GM23338 (cell line): ENCODE measurements at regions not wholly inside any gene's neighbourhood (a gene's known extent, or its start where the extent isn't known, plus 50 kb on each side); places are given as distances from the start of the nearest gene placed in this dataset.

Source experiments
- ATAC-seq: fragments of 200-7000 bp; cut with Tn5 transposase; 3 replicates; pipeline ENCODE4 v1.9.1; 2020
- DNase-seq: peaks from one replicate; pipeline ENCODE4 v3.0.0-alpha.2; 2015; ENCODE audit warnings: low spot score
- H2AFZ ChIP-seq: fragments of 200-600 bp; sonication (generic); 2 replicates; pipeline ENCODE4 v1.8.0; 2016; ENCODE audit warnings: antibody characterized with exemption, mild to moderate bottlenecking, moderate library complexity
- H3F3A ChIP-seq: fragments of 200-600 bp; sonication (generic); replicated peaks from 2 replicates; pipeline ENCODE4 v1.8.0; 2017; ENCODE audit warnings: antibody characterized with exemption, mixed run types, low read depth
- H3K27ac ChIP-seq: fragments of 200-600 bp; sonication (generic); 2 replicates; pipeline ENCODE4 v1.6.1; 2016; ENCODE audit warnings: low read depth
- H3K27me3 ChIP-seq: fragments of 200-600 bp; sonication (generic); 2 replicates; pipeline ENCODE4 v1.8.0; 2016; ENCODE audit warnings: mild to moderate bottlenecking, mixed run types, moderate library complexity; ENCODE audit not compliant: insufficient read depth
- H3K36me3 ChIP-seq: fragments of 200-600 bp; sonication (generic); 2 replicates; pipeline ENCODE4 v1.8.0; 2016; ENCODE audit warnings: mild to moderate bottlenecking; ENCODE audit not compliant: insufficient read depth
- H3K4me1 ChIP-seq: fragments of 200-600 bp; sonication (generic); 2 replicates; pipeline ENCODE4 v1.8.0; 2016; ENCODE audit warnings: mild to moderate bottlenecking, moderate library complexity; ENCODE audit not compliant: insufficient read depth
- H3K4me2 ChIP-seq: fragments of 200-600 bp; sonication (generic); 2 replicates; pipeline ENCODE4 v1.7.1; 2017; ENCODE audit warnings: mixed run types
- H3K4me3 ChIP-seq: fragments of 200-600 bp; sonication (generic); 2 replicates; pipeline ENCODE4 v1.6.1; 2016; ENCODE audit warnings: mixed run types
- H3K79me2 ChIP-seq: fragments of 200-600 bp; sonication (generic); replicated peaks from 2 replicates; pipeline ENCODE4 v1.8.0; 2017; ENCODE audit warnings: mild to moderate bottlenecking; ENCODE audit not compliant: insufficient read depth
- H3K9me2 ChIP-seq: fragments of 200-600 bp; sonication (generic); 2 replicates; pipeline ENCODE4 v1.8.0; 2017; ENCODE audit not compliant: insufficient read depth
- H4K20me1 ChIP-seq: fragments of 200-600 bp; sonication (generic); replicated peaks from 2 replicates; pipeline ENCODE4 v1.8.0; 2017; ENCODE audit warnings: mild to moderate bottlenecking; ENCODE audit not compliant: insufficient read depth
- H3K27ac Mint-ChIP-seq: 2 replicates; pipeline ENCODE4 v1.8.0; 2020; ENCODE audit warnings: inconsistent platforms, mild to moderate bottlenecking, moderate library complexity, mixed read lengths
- H3K27me3 Mint-ChIP-seq: 3 replicates; pipeline ENCODE4 v1.8.0; 2022; ENCODE audit warnings: low read depth, mild to moderate bottlenecking, moderate library complexity, mixed read lengths, inconsistent platforms; ENCODE audit not compliant: insufficient read depth, poor library complexity
- H3K36me3 Mint-ChIP-seq: 3 replicates; pipeline ENCODE4 v1.8.0; 2021; ENCODE audit warnings: low read depth, mild to moderate bottlenecking, inconsistent platforms, moderate library complexity, mixed read lengths
- H3K4me1 Mint-ChIP-seq: 3 replicates; pipeline ENCODE4 v1.8.0; 2020; ENCODE audit warnings: mild to moderate bottlenecking, inconsistent platforms, mixed read lengths
- H3K4me3 Mint-ChIP-seq: 3 replicates; pipeline ENCODE4 v1.8.0; 2021; ENCODE audit warnings: moderate library complexity, mild to moderate bottlenecking, inconsistent platforms, mixed read lengths
- H3K9me3 Mint-ChIP-seq: 3 replicates; pipeline ENCODE4 v1.8.0; 2020; ENCODE audit warnings: moderate library complexity, mild to moderate bottlenecking, inconsistent platforms, mixed read lengths
- CREB1 ChIP-seq: fragments of 250-450 bp; sonication (Bioruptor Pico); IDR thresholded peaks from 2 replicates; pipeline ENCODE4 v1.5.0; 2020; ENCODE audit warnings: low read depth, mild to moderate bottlenecking, moderate library complexity
- CTCF ChIP-seq, 2 experiments: fragments of 200-600 bp in 1 of 2; sonication (generic) in 1 of 2; conservative IDR thresholded peaks; 2 replicates each; pipeline versions ENCODE4 v1.5.1 to v1.6.1; 2016 to 2017; ENCODE audit warnings: antibody characterized with exemption in 2 of 2, low read depth in 2 of 2, mild to moderate bottlenecking in 2 of 2, moderate library complexity in 1 of 2
- ZNF114 ChIP-seq: fragments of 250-450 bp; sonication (Bioruptor Pico); IDR thresholded peaks from 2 replicates; pipeline ENCODE4 v1.5.0; 2020; ENCODE audit warnings: mild to moderate bottlenecking, moderate library complexity
- ZNF462 ChIP-seq: fragments of 250-450 bp; sonication (Bioruptor Pico); IDR thresholded peaks from 2 replicates; pipeline ENCODE4 v1.5.0; 2020; ENCODE audit warnings: mild to moderate bottlenecking, moderate library complexity

DNA sequence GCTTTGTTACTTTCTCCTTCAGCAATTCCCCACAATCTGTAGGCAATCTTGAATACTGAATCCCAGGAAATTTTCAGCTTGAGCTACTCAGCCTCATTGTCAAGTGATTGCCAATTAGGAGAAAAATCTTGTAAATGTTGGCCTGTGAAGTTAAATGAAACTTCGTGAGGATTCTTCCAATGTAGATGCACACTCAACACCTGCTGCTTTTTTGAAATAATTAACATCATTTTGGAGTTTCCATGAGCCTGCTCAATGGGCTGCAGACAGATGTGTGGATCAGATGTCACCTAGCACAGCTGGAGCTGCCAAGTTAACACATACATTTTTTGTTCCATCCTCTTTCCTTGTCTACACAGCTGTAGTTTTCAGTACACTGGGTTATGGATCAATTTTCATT lies 645.6 kb upstream of the LUZP2 start:
- peaks cover 4% of the 10 kb centered on the region for H3K27me3 Mint-ChIP-seq
- Histone ChIP-seq H4K20me1 (no peaks in the 10 kb centered on the region), H3K4me2 (no peak overlapping the region), H3K4me1 (no peaks in the 10 kb centered on the region), H3K4me3 (no peak overlapping the region), H3K27me3 (no peaks in the 10 kb centered on the region), H3F3A (no peaks in the 10 kb centered on the region), H3K79me2 (no peaks in the 10 kb centered on the region), H3K36me3 (no peaks in the 10 kb centered on the region), H2AFZ (no peak overlapping the region), H3K9me2 (no peaks in the 10 kb centered on the region), H3K27ac (no peak overlapping the region)
- no peak overlapping the region for H3K27ac Mint-ChIP-seq
- H3K9me3 Mint-ChIP-seq = no peaks in the 10 kb centered on the region; the same call in 2 of the 3 replicates
- H3K36me3 Mint-ChIP-seq = no peaks in the 10 kb centered on the region
- TF ChIP-seq ZNF462 (CRISPR knock-in tag) (no peak), ZNF114 (CRISPR knock-in tag) (no peak), CTCF (conservative IDR thresholded peaks at IDR 0.05; ENCODE audit: low read depth in 2 of 2) (no peak)
- ATAC-seq (no peak), DNase-seq (no peak)
- H3K4me1 Mint-ChIP-seq = no peaks in the 10 kb centered on the region
- no peak overlapping the region for H3K4me3 Mint-ChIP-seq

DNA sequence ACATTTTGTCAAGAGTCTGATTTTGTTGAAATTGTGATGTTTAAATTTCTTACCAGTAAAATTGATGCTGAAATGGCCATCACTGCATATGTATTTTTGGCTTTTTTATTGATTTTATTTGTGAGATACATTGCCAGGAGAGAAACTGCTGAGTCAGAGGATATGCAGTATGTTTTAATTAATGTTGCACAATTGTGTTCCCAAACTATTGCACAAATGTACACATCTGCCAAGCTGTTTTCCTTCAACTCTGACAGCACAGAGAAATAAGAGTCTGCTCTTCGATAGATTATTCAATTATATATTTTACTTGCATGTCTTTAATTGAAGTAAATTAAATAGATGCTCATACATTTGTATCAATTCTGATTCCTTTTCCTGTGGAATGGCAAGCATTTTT lies 640.2 kb upstream of the LUZP2 start:
- no peaks in the 10 kb centered on the region for H3K9me3 Mint-ChIP-seq
- no peaks in the 10 kb centered on the region for H3K79me2 ChIP-seq
- no peak overlapping the region for H3K4me3 Mint-ChIP-seq
- no peak overlapping the region for H2AFZ ChIP-seq
- no peaks in the 10 kb centered on the region for H3K36me3 ChIP-seq
- H3K4me3 ChIP-seq = no peak overlapping the region
- ATAC-seq (no peak), DNase-seq (no peak)
- H3K27ac ChIP-seq = no peak overlapping the region
- H3K27me3 Mint-ChIP-seq = no peaks in the 10 kb centered on the region
- no peaks in the 10 kb centered on the region for H3F3A ChIP-seq
- no peaks in the 10 kb centered on the region for H3K36me3 Mint-ChIP-seq
- no peaks in the 10 kb centered on the region for H3K4me1 ChIP-seq
- H3K27me3 ChIP-seq = no peaks in the 10 kb centered on the region
- H3K27ac Mint-ChIP-seq = no peak overlapping the region; the same call in 1 of the 2 replicates
- no peak overlapping the region for H3K4me2 ChIP-seq
- H4K20me1 ChIP-seq = no peaks in the 10 kb centered on the region
- H3K9me2 ChIP-seq = no peaks in the 10 kb centered on the region
- no peaks in the 10 kb centered on the region for H3K4me1 Mint-ChIP-seq
- TF ChIP-seq ZNF114 (CRISPR knock-in tag) (no peak), CREB1 (CRISPR knock-in tag) (no peak)
